ENCODE measurements at regions not wholly inside any gene's neighbourhood (a gene's known extent, or its start where the extent isn't known, plus 50 kb on each side); places are given as distances from the start of the nearest gene placed in this dataset.

- H3K4me3 ChIP-seq (replicated peaks; ENCODE audit: low read depth, low read length) = no peak overlapping the region
- TF ChIP-seq CTCF (IDR thresholded peaks at IDR 0.05; ENCODE audit: low read depth, low read length, missing control alignments) = no peak
- DNase-seq (ENCODE audit: extremely low read depth, low read depth) = no peak
Measured at GRCh38 chr14:23694949-23695663, 58.9 kb downstream of the DHRS2 start.

GRCh38 chr14:23695664-23695999 is 59.5 kb downstream of the DHRS2 start:
- H3K4me3 ChIP-seq (replicated peaks; ENCODE audit: low read depth, low read length) = no peak overlapping the region
- TF ChIP-seq CTCF (IDR thresholded peaks at IDR 0.05; ENCODE audit: low read depth, low read length, missing control alignments) = no peak
- no peak for DNase-seq (ENCODE audit: extremely low read depth, low read depth)

- H3K4me3 ChIP-seq (replicated peaks; ENCODE audit: low read depth, low read length) = no peak overlapping the region
- TF ChIP-seq CTCF (IDR thresholded peaks at IDR 0.05; ENCODE audit: low read depth, low read length, missing control alignments) = no peak
- no peak for DNase-seq (ENCODE audit: extremely low read depth, low read depth)
Measured at GRCh38 chr14:23696701-23697239, 60.6 kb downstream of the DHRS2 start.

DNA sequence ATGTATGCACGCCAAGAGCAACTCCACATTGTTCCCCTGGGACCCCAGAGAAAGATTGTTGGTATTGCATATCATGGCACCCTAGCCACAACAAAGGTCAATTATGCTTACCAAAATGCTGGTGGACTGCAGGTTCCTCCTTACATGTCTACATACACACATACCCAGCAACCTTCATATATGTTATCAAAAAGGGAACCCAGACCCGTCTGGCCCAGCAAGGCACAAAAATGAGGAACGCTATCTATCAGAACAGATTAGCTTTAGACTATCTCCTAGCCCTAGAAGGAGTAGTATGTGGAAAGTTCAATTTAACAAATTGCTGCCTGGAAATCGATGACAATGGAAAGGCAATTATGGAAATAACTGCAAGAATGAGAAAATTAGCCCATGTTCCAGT is 61.5 kb downstream of the DHRS2 start:
- no peak for TF ChIP-seq CTCF (IDR thresholded peaks at IDR 0.05; ENCODE audit: low read depth, low read length, missing control alignments)
- no peak overlapping the region for H3K4me3 ChIP-seq (replicated peaks; ENCODE audit: low read depth, low read length)
- no peak for DNase-seq (ENCODE audit: extremely low read depth, low read depth)

GRCh38 chr14:23702656-23703426 is 66.7 kb downstream of the DHRS2 start:
- no peak for TF ChIP-seq CTCF (IDR thresholded peaks at IDR 0.05; ENCODE audit: low read depth, low read length, missing control alignments)
- H3K4me3 ChIP-seq (replicated peaks; ENCODE audit: low read depth, low read length) = no peak overlapping the region
- no peak for DNase-seq (ENCODE audit: extremely low read depth, low read depth)

DNA sequence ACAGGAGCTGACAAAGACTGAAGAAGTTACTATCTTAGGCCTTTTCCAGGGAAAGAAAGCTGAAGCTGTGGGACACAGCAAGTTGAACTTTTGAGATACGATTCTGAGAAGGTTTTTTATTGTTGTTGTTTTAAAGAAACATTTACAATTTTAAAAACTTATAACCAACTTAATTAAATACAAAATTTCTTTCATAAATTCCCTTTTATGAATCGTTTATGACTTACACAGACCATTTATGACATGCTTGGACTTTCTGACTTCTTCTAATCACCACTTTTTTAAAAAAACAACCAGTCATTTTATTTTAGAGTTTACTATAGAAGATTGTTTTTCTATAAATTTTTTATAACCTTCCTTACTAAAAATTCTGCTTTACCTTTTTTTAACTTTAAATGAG is 68.7 kb downstream of the DHRS2 start:
- no peak for DNase-seq (ENCODE audit: extremely low read depth, low read depth)
- no peak overlapping the region for H3K4me3 ChIP-seq (replicated peaks; ENCODE audit: low read depth, low read length)
- TF ChIP-seq CTCF (IDR thresholded peaks at IDR 0.05; ENCODE audit: low read depth, low read length, missing control alignments) = no peak
